SK-N-SH treated with all-trans-retinoic acid at 6 μM for 48 hours (cell line): ENCODE measurements at regions not wholly inside any gene's neighbourhood (a gene's known extent, or its start where the extent isn't known, plus 50 kb on each side); places are given as distances from the start of the nearest gene placed in this dataset.

ENCODE experiments used
- ARNTL ChIP-seq: fragments of 450-650 bp; formaldehyde crosslinking; IDR thresholded peaks from 2 replicates; pipeline ENCODE4 v1.5.0; 2020; ENCODE audit warnings: low read depth, mild to moderate bottlenecking, moderate library complexity, borderline replicate concordance
- ESRRG ChIP-seq: fragments of 250-450 bp; sonication (Bioruptor Pico); IDR thresholded peaks from 2 replicates; pipeline ENCODE4 v1.6.1; 2021; ENCODE audit warnings: mild to moderate bottlenecking
- GLIS3 ChIP-seq: fragments of 250-450 bp; sonication (Bioruptor Pico); IDR thresholded peaks from 2 replicates; pipeline ENCODE4 v1.5.0; 2020; ENCODE audit warnings: mild to moderate bottlenecking, moderate library complexity
- RARB ChIP-seq: fragments of 250-450 bp; sonication (Bioruptor Pico); IDR thresholded peaks from 2 replicates; pipeline ENCODE4 v1.8.0; 2021; ENCODE audit warnings: mild to moderate bottlenecking, moderate library complexity
- ZFP3 ChIP-seq: fragments of 250-450 bp; sonication (Bioruptor Pico); IDR thresholded peaks from 2 replicates; pipeline ENCODE4 v1.5.0; 2020; ENCODE audit warnings: mild to moderate bottlenecking, moderate library complexity
- ZNF565 ChIP-seq: fragments of 450-650 bp; formaldehyde crosslinking; conservative IDR thresholded peaks from 2 replicates; pipeline ENCODE4 v1.5.0; 2020; ENCODE audit warnings: low read depth, mild to moderate bottlenecking, moderate library complexity
- ZNF8 ChIP-seq: fragments of 450-650 bp; formaldehyde crosslinking; IDR thresholded peaks from 2 replicates; pipeline ENCODE4 v1.5.0; 2020; ENCODE audit warnings: mild to moderate bottlenecking, moderate library complexity
- TF ChIP-seq, protein P1 (sequence below): fragments of 250-450 bp; sonication (Bioruptor Pico); IDR thresholded peaks from 2 replicates; pipeline ENCODE4 v1.8.0; 2021; ENCODE audit warnings: low read depth, mild to moderate bottlenecking, moderate library complexity, borderline replicate concordance
- TF ChIP-seq, protein P2 (sequence below): fragments of 250-450 bp; sonication (Bioruptor Pico); IDR thresholded peaks from 2 replicates; pipeline ENCODE4 v1.8.0; 2020; ENCODE audit warnings: mild to moderate bottlenecking, moderate library complexity, borderline replicate concordance
- TF ChIP-seq, protein P3 (sequence below): fragments of 250-450 bp; sonication (Bioruptor Pico); IDR thresholded peaks from 2 replicates; pipeline ENCODE4 v1.5.1; 2020; ENCODE audit warnings: low read depth, mild to moderate bottlenecking, moderate library complexity

DNA sequence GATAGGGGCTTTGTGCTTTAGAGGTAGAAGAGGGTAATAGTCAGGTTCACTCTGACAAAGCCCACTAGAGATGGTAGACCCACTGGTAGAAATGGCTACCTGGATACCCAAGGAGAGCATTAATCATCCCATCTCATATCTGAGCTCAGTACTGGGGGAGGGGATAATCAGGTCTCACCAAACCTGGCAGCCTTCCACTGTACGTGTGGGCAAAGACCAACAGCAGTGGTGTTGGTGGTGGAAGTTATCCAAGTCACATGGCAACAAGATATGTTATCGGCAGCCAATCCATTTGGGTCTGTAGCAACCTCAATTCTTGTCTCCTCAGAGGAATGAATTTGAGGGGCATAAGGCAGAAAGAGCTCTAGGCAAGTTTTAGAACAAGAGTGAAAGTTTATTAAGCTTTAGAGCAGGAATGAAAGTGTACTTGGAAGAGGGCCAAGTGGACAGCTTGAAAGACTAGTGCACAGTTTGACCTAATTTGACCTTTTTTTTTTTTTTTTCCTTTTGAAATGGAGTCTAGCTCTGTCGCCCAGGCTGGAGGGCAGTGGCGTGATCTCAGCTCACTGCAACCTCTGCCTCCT is 67.0 kb upstream of the CXCL13 start:
- TF ChIP-seq, protein P1, sequence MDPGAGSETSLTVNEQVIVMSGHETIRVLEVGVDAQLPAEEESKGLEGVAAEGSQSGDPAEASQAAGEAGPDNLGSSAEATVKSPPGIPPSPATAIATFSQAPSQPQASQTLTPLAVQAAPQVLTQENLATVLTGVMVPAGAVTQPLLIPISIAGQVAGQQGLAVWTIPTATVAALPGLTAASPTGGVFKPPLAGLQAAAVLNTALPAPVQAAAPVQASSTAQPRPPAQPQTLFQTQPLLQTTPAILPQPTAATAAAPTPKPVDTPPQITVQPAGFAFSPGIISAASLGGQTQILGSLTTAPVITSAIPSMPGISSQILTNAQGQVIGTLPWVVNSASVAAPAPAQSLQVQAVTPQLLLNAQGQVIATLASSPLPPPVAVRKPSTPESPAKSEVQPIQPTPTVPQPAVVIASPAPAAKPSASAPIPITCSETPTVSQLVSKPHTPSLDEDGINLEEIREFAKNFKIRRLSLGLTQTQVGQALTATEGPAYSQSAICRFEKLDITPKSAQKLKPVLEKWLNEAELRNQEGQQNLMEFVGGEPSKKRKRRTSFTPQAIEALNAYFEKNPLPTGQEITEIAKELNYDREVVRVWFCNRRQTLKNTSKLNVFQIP = no peak
- no peak for TF ChIP-seq ZNF565
- TF ChIP-seq ARNTL = no peak
- TF ChIP-seq, protein P2, sequence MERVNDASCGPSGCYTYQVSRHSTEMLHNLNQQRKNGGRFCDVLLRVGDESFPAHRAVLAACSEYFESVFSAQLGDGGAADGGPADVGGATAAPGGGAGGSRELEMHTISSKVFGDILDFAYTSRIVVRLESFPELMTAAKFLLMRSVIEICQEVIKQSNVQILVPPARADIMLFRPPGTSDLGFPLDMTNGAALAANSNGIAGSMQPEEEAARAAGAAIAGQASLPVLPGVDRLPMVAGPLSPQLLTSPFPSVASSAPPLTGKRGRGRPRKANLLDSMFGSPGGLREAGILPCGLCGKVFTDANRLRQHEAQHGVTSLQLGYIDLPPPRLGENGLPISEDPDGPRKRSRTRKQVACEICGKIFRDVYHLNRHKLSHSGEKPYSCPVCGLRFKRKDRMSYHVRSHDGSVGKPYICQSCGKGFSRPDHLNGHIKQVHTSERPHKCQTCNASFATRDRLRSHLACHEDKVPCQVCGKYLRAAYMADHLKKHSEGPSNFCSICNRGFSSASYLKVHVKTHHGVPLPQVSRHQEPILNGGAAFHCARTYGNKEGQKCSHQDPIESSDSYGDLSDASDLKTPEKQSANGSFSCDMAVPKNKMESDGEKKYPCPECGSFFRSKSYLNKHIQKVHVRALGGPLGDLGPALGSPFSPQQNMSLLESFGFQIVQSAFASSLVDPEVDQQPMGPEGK (CRISPR knock-in tag) = no peak
- no peak for TF ChIP-seq ESRRG (CRISPR knock-in tag)
- no peak for TF ChIP-seq ZFP3 (CRISPR knock-in tag)
- TF ChIP-seq ZNF8 (CRISPR knock-in tag) = no peak
- TF ChIP-seq GLIS3 (CRISPR knock-in tag) = no peak
- TF ChIP-seq, protein P3, sequence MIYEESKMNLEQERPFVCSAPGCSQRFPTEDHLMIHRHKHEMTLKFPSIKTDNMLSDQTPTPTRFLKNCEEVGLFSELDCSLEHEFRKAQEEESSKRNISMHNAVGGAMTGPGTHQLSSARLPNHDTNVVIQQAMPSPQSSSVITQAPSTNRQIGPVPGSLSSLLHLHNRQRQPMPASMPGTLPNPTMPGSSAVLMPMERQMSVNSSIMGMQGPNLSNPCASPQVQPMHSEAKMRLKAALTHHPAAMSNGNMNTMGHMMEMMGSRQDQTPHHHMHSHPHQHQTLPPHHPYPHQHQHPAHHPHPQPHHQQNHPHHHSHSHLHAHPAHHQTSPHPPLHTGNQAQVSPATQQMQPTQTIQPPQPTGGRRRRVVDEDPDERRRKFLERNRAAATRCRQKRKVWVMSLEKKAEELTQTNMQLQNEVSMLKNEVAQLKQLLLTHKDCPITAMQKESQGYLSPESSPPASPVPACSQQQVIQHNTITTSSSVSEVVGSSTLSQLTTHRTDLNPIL (CRISPR knock-in tag) = no peak
- no peak for TF ChIP-seq RARB (CRISPR knock-in tag)
